Loucy (cell line): ENCODE measurements at regions not wholly inside any gene's neighbourhood (a gene's known extent, or its start where the extent isn't known, plus 50 kb on each side); places are given as distances from the start of the nearest gene placed in this dataset.

Experiments used
- H2AFZ ChIP-seq: fragments of 200-600 bp; sonication (generic); 2 replicates; pipeline ENCODE4 v1.6.0; 2016; ENCODE audit warnings: antibody characterized with exemption, mild to moderate bottlenecking, low read length, moderate library complexity
- H3F3A ChIP-seq: fragments of 200-600 bp; 2 replicates; pipeline ENCODE4 v1.6.0; 2016; ENCODE audit warnings: antibody characterized with exemption, low read depth, mild to moderate bottlenecking
- H3K27me3 ChIP-seq: fragments of 200-600 bp; sonication (generic); 2 replicates; pipeline ENCODE4 v1.6.1; 2014; ENCODE audit warnings: low read length, mild to moderate bottlenecking; ENCODE audit not compliant: insufficient read depth, poor library complexity, severe bottlenecking
- H3K36me3 ChIP-seq: fragments of 200-600 bp; sonication (generic); 2 replicates; pipeline ENCODE4 v1.6.1; 2016; ENCODE audit warnings: low read length; ENCODE audit not compliant: insufficient read depth
- H3K4me1 ChIP-seq: fragments of 200-600 bp; sonication (generic); 2 replicates; pipeline ENCODE4 v1.5.1; 2014; ENCODE audit warnings: low read length, mild to moderate bottlenecking; ENCODE audit not compliant: insufficient read depth, poor library complexity, severe bottlenecking
- H3K4me2 ChIP-seq: fragments of 200-600 bp; sonication (generic); 2 replicates; pipeline ENCODE4 v1.6.0; 2014; ENCODE audit warnings: antibody characterized with exemption, low read length, low read depth, mild to moderate bottlenecking; ENCODE audit not compliant: poor library complexity, severe bottlenecking
- H3K4me3 ChIP-seq: fragments of 200-600 bp; sonication (generic); 2 replicates; pipeline ENCODE4 v1.5.1; 2014; ENCODE audit warnings: low read length, mild to moderate bottlenecking, mixed read lengths; ENCODE audit not compliant: poor library complexity, severe bottlenecking
- H3K79me2 ChIP-seq: fragments of 200-600 bp; sonication (generic); 2 replicates; pipeline ENCODE4 v1.6.1; 2014; ENCODE audit warnings: low read length; ENCODE audit not compliant: insufficient read depth
- H3K9ac ChIP-seq: fragments of 200-600 bp; sonication (generic); 2 replicates; pipeline ENCODE4 v1.6.0; 2014; ENCODE audit warnings: mild to moderate bottlenecking, low read depth, low read length, moderate library complexity; ENCODE audit not compliant: poor library complexity, severe bottlenecking
- H3K9me2 ChIP-seq: fragments of 200-600 bp; sonication (generic); replicated peaks from 2 replicates; pipeline ENCODE4 v1.6.1; 2016; ENCODE audit warnings: low read depth, low read length, mixed read lengths
- H3K9me3 ChIP-seq: fragments of 200-600 bp; sonication (generic); 2 replicates; pipeline ENCODE4 v1.6.1; 2014; ENCODE audit warnings: mild to moderate bottlenecking, antibody characterized with exemption, low read length, low read depth; ENCODE audit not compliant: insufficient read depth
- H4K20me1 ChIP-seq: fragments of 200-600 bp; sonication (generic); 2 replicates; pipeline ENCODE4 v1.6.0; 2014; ENCODE audit warnings: antibody characterized with exemption, low read length, mild to moderate bottlenecking; ENCODE audit not compliant: insufficient read depth, poor library complexity, severe bottlenecking
- CTCF ChIP-seq: fragments of 200-600 bp; sonication (generic); conservative IDR thresholded peaks from 2 replicates; pipeline ENCODE4 v1.5.1; 2014; ENCODE audit warnings: mild to moderate bottlenecking, antibody characterized with exemption, low read length
- EZH2phosphoT487 ChIP-seq: fragments of 200-600 bp; IDR thresholded peaks from 2 replicates; pipeline ENCODE4 v1.6.1; 2018; ENCODE audit warnings: antibody characterized with exemption, mild to moderate bottlenecking, moderate library complexity, borderline replicate concordance

GRCh38 chr2:22347306-22347705, 1037.7 kb upstream of the KLHL29 start:
- H3K4me1 ChIP-seq: no peaks in the 10 kb centered on the region
- H3K9ac ChIP-seq: no peak overlapping the region
- no peaks in the 10 kb centered on the region for H3F3A ChIP-seq
- no peaks in the 10 kb centered on the region for H4K20me1 ChIP-seq
- H3K79me2 ChIP-seq: no peaks in the 10 kb centered on the region
- H3K36me3 ChIP-seq: no peaks in the 10 kb centered on the region
- H2AFZ ChIP-seq: no peak overlapping the region
- TF ChIP-seq EZH2phosphoT487 (no peak), CTCF (no peak)
- no peaks in the 10 kb centered on the region for H3K27me3 ChIP-seq
- H3K9me3 ChIP-seq: no peaks in the 10 kb centered on the region
- H3K4me3 ChIP-seq: no peak overlapping the region
- no peaks in the 10 kb centered on the region for H3K9me2 ChIP-seq
- H3K4me2 ChIP-seq: no peak overlapping the region

- no peak for TF ChIP-seq CTCF
- TF ChIP-seq EZH2phosphoT487: no peak
- Histone ChIP-seq H2AFZ (no peak overlapping the region), H3K4me2 (no peak overlapping the region), H3K9ac (no peak overlapping the region), H3F3A (no peaks in the 10 kb centered on the region), H3K27me3 (no peaks in the 10 kb centered on the region), H4K20me1 (no peaks in the 10 kb centered on the region), H3K4me1 (no peaks in the 10 kb centered on the region), H3K9me2 (no peaks in the 10 kb centered on the region), H3K79me2 (no peaks in the 10 kb centered on the region), H3K9me3 (no peaks in the 10 kb centered on the region), H3K4me3 (no peak overlapping the region), H3K36me3 (no peaks in the 10 kb centered on the region)
Observed at GRCh38 chr2:22350621-22351020, 1034.4 kb upstream of the KLHL29 start.

DNA sequence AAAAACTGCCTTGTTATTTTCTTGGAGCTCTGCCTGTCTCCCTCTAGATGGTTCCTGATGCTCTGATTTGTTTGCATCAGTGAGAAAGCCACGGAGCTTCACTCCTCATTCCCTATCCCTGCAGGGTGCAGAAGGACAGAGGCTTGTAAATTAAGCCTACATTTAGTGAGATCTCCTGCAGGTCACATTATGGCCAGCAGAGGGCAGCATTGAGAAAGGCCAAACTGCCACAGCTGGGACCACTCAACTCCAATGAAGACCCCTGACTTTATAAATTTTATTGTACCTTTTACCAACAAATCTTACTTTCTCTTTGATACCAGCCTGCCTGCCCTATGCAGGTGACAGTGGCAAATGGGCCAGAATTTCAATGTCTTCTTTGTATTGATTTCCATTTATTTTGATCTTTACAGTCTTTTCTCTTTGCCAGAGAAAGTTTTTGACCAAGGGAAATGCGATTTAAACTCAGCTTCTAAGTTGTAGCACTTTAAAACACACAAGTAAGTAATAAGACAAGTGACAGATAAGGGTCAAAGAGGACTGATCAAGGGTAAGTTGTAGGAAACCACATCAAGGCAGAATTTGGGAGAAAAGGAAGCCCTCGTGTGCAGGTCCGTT, 1029.1 kb upstream of the KLHL29 start:
- Histone ChIP-seq H3F3A (no peaks in the 10 kb centered on the region), H4K20me1 (no peaks in the 10 kb centered on the region), H3K79me2 (no peaks in the 10 kb centered on the region), H3K36me3 (no peaks in the 10 kb centered on the region), H3K9me2 (no peaks in the 10 kb centered on the region), H3K9ac (no peak overlapping the region), H3K9me3 (no peaks in the 10 kb centered on the region), H3K4me1 (no peaks in the 10 kb centered on the region), H3K27me3 (no peaks in the 10 kb centered on the region), H3K4me2 (no peak overlapping the region), H3K4me3 (no peak overlapping the region), H2AFZ (0 out of 2 replicates have a peak overlapping the region, but pooled peaks have one; percentile 3)
- TF ChIP-seq CTCF: peak; percentile 96
- TF ChIP-seq EZH2phosphoT487: no peak
